NCI-H1105 treated with DMSO at 0.1 percent for 48 hours (cell line): ENCODE measurements at regions not wholly inside any gene's neighbourhood (a gene's known extent, or its start where the extent isn't known, plus 50 kb on each side); places are given as distances from the start of the nearest gene placed in this dataset.

ENCODE experiments used
- DNase-seq: peaks from one replicate; lab custom pipeline; 2025; lab: John Stamatoyannopoulos, UW

GRCh38 chr6:164294047-164294784 lies 879.7 kb downstream of the QKI start:
- no peak for DNase-seq

GRCh38 chr6:164291224-164291623 lies 876.7 kb downstream of the QKI start:
- DNase-seq: no peak

GRCh38 chr6:164290101-164290500 lies 875.6 kb downstream of the QKI start:
- no peak for DNase-seq

- peak; percentile 96 for DNase-seq
Measured at GRCh38 chr6:164286011-164286410, 871.5 kb downstream of the QKI start.

GRCh38 chr6:164283574-164283973 lies 869.1 kb downstream of the QKI start:
- no peak for DNase-seq

- DNase-seq: no peak
Measured at GRCh38 chr6:164276211-164276610, 861.7 kb downstream of the QKI start.

- no peak for DNase-seq
Measured at GRCh38 chr6:164275773-164276172, 861.3 kb downstream of the QKI start.

- DNase-seq: no peak
Measured at GRCh38 chr6:164274493-164274892, 860.0 kb downstream of the QKI start.

- no peak for DNase-seq
Measured at GRCh38 chr6:164273491-164273890, 859.0 kb downstream of the QKI start.

- no peak for DNase-seq
Measured at GRCh38 chr6:164266851-164267250, 852.3 kb downstream of the QKI start.

- no peak for DNase-seq
Measured at GRCh38 chr6:164262348-164262747, 847.8 kb downstream of the QKI start.

- DNase-seq: no peak
Measured at GRCh38 chr6:164258421-164258820, 843.9 kb downstream of the QKI start.

GRCh38 chr6:164252948-164253347 lies 838.4 kb downstream of the QKI start:
- no peak for DNase-seq

- no peak for DNase-seq
Measured at GRCh38 chr6:164252291-164252690, 837.8 kb downstream of the QKI start.

GRCh38 chr6:164247106-164247505 lies 832.6 kb downstream of the QKI start:
- DNase-seq: no peak

- DNase-seq: no peak
Measured at GRCh38 chr6:164246082-164246481, 831.6 kb downstream of the QKI start.

GRCh38 chr6:164243949-164244348 lies 829.4 kb downstream of the QKI start:
- no peak for DNase-seq

- no peak for DNase-seq
Measured at GRCh38 chr6:164243012-164243610, 828.6 kb downstream of the QKI start.

GRCh38 chr6:164230804-164231203 lies 816.3 kb downstream of the QKI start:
- DNase-seq: no peak

GRCh38 chr6:164230259-164230658 lies 815.7 kb downstream of the QKI start:
- DNase-seq: no peak

- DNase-seq: no peak
Measured at GRCh38 chr6:164229716-164230115, 815.2 kb downstream of the QKI start.

GRCh38 chr6:164227952-164228522 lies 813.5 kb downstream of the QKI start:
- no peak for DNase-seq

- no peak for DNase-seq
Measured at GRCh38 chr6:164216839-164217238, 802.3 kb downstream of the QKI start.

GRCh38 chr6:164216368-164216767 lies 801.9 kb downstream of the QKI start:
- peak; percentile 99 for DNase-seq
